Loucy (cell line): ENCODE measurements at regions not wholly inside any gene's neighbourhood (a gene's known extent, or its start where the extent isn't known, plus 50 kb on each side); places are given as distances from the start of the nearest gene placed in this dataset.

ENCODE experiments used
- H2AFZ ChIP-seq: fragments of 200-600 bp; sonication (generic); 2 replicates; pipeline ENCODE4 v1.6.0; 2016; ENCODE audit warnings: antibody characterized with exemption, mild to moderate bottlenecking, low read length, moderate library complexity
- H3F3A ChIP-seq: fragments of 200-600 bp; 2 replicates; pipeline ENCODE4 v1.6.0; 2016; ENCODE audit warnings: antibody characterized with exemption, low read depth, mild to moderate bottlenecking
- H3K27me3 ChIP-seq: fragments of 200-600 bp; sonication (generic); 2 replicates; pipeline ENCODE4 v1.6.1; 2014; ENCODE audit warnings: low read length, mild to moderate bottlenecking; ENCODE audit not compliant: insufficient read depth, poor library complexity, severe bottlenecking
- H3K36me3 ChIP-seq: fragments of 200-600 bp; sonication (generic); 2 replicates; pipeline ENCODE4 v1.6.1; 2016; ENCODE audit warnings: low read length; ENCODE audit not compliant: insufficient read depth
- H3K4me1 ChIP-seq: fragments of 200-600 bp; sonication (generic); 2 replicates; pipeline ENCODE4 v1.5.1; 2014; ENCODE audit warnings: low read length, mild to moderate bottlenecking; ENCODE audit not compliant: insufficient read depth, poor library complexity, severe bottlenecking
- H3K4me2 ChIP-seq: fragments of 200-600 bp; sonication (generic); 2 replicates; pipeline ENCODE4 v1.6.0; 2014; ENCODE audit warnings: antibody characterized with exemption, low read length, low read depth, mild to moderate bottlenecking; ENCODE audit not compliant: poor library complexity, severe bottlenecking
- H3K4me3 ChIP-seq: fragments of 200-600 bp; sonication (generic); 2 replicates; pipeline ENCODE4 v1.5.1; 2014; ENCODE audit warnings: low read length, mild to moderate bottlenecking, mixed read lengths; ENCODE audit not compliant: poor library complexity, severe bottlenecking
- H3K79me2 ChIP-seq: fragments of 200-600 bp; sonication (generic); 2 replicates; pipeline ENCODE4 v1.6.1; 2014; ENCODE audit warnings: low read length; ENCODE audit not compliant: insufficient read depth
- H3K9ac ChIP-seq: fragments of 200-600 bp; sonication (generic); 2 replicates; pipeline ENCODE4 v1.6.0; 2014; ENCODE audit warnings: mild to moderate bottlenecking, low read depth, low read length, moderate library complexity; ENCODE audit not compliant: poor library complexity, severe bottlenecking
- H3K9me2 ChIP-seq: fragments of 200-600 bp; sonication (generic); replicated peaks from 2 replicates; pipeline ENCODE4 v1.6.1; 2016; ENCODE audit warnings: low read depth, low read length, mixed read lengths
- H3K9me3 ChIP-seq: fragments of 200-600 bp; sonication (generic); 2 replicates; pipeline ENCODE4 v1.6.1; 2014; ENCODE audit warnings: mild to moderate bottlenecking, antibody characterized with exemption, low read length, low read depth; ENCODE audit not compliant: insufficient read depth
- H4K20me1 ChIP-seq: fragments of 200-600 bp; sonication (generic); 2 replicates; pipeline ENCODE4 v1.6.0; 2014; ENCODE audit warnings: antibody characterized with exemption, low read length, mild to moderate bottlenecking; ENCODE audit not compliant: insufficient read depth, poor library complexity, severe bottlenecking
- CTCF ChIP-seq: fragments of 200-600 bp; sonication (generic); conservative IDR thresholded peaks from 2 replicates; pipeline ENCODE4 v1.5.1; 2014; ENCODE audit warnings: mild to moderate bottlenecking, antibody characterized with exemption, low read length
- EZH2phosphoT487 ChIP-seq: fragments of 200-600 bp; IDR thresholded peaks from 2 replicates; pipeline ENCODE4 v1.6.1; 2018; ENCODE audit warnings: antibody characterized with exemption, mild to moderate bottlenecking, moderate library complexity, borderline replicate concordance

GRCh38 chr3:104673981-104674380 lies 692.7 kb upstream of the ALCAM start:
- Histone ChIP-seq H3K4me3 (no peak overlapping the region), H3K4me2 (no peak overlapping the region), H3K4me1 (no peaks in the 10 kb centered on the region), H4K20me1 (no peaks in the 10 kb centered on the region), H3K9me2 (no peaks in the 10 kb centered on the region; the same call in 1 of the 2 replicates), H3K79me2 (no peaks in the 10 kb centered on the region), H3K9ac (no peak overlapping the region), H2AFZ (no peak overlapping the region), H3K27me3 (no peaks in the 10 kb centered on the region), H3K9me3 (no peaks in the 10 kb centered on the region), H3K36me3 (no peaks in the 10 kb centered on the region), H3F3A (no peaks in the 10 kb centered on the region)
- TF ChIP-seq CTCF, result no peak
- TF ChIP-seq EZH2phosphoT487, result no peak

GRCh38 chr3:104676241-104676640 lies 690.5 kb upstream of the ALCAM start:
- no peaks in the 10 kb centered on the region for H3K9me3 ChIP-seq
- TF ChIP-seq CTCF (no peak), EZH2phosphoT487 (no peak)
- H2AFZ ChIP-seq, result no peak overlapping the region
- H3K9ac ChIP-seq, result no peak overlapping the region
- no peaks in the 10 kb centered on the region for H3K36me3 ChIP-seq
- no peaks in the 10 kb centered on the region for H3K4me1 ChIP-seq
- H3K79me2 ChIP-seq, result no peaks in the 10 kb centered on the region
- H3K27me3 ChIP-seq, result no peaks in the 10 kb centered on the region
- H4K20me1 ChIP-seq, result no peaks in the 10 kb centered on the region
- no peak overlapping the region for H3K4me2 ChIP-seq
- H3F3A ChIP-seq, result no peaks in the 10 kb centered on the region
- no peaks in the 10 kb centered on the region; the same call in 1 of the 2 replicates for H3K9me2 ChIP-seq
- no peak overlapping the region for H3K4me3 ChIP-seq

GRCh38 chr3:104677932-104678331 lies 688.8 kb upstream of the ALCAM start:
- Histone ChIP-seq H3K9me2 (no peaks in the 10 kb centered on the region), H3K79me2 (no peaks in the 10 kb centered on the region), H3F3A (no peaks in the 10 kb centered on the region), H3K9me3 (no peaks in the 10 kb centered on the region), H3K4me2 (no peak overlapping the region), H3K9ac (no peak overlapping the region), H2AFZ (no peak overlapping the region), H3K36me3 (no peaks in the 10 kb centered on the region), H4K20me1 (no peaks in the 10 kb centered on the region), H3K27me3 (no peaks in the 10 kb centered on the region), H3K4me3 (no peak overlapping the region), H3K4me1 (no peaks in the 10 kb centered on the region)
- TF ChIP-seq EZH2phosphoT487 (no peak), CTCF (no peak)
